ENCODE measurements at regions not wholly inside any gene's neighbourhood (a gene's known extent, or its start where the extent isn't known, plus 50 kb on each side); places are given as distances from the start of the nearest gene placed in this dataset.

GRCh38 chr1:243924588-243925349 is 74.7 kb upstream of the AKT3 start:
- H3K4me2 ChIP-seq (ENCODE audit: insufficient read depth in 1 of 2, low read depth in 2 of 2, low read length in 2 of 2): peak overlapping the region in 1 of 2 experiments; percentile 19; a peak in 3 of 4 replicates
- no peaks in the 10 kb centered on the region for H4K20me1 ChIP-seq (replicated peaks in 1 of 2; ENCODE audit: control insufficient read depth in 1 of 2, insufficient read depth in 2 of 2, low read length in 2 of 2)

More at GRCh38 chr1:243924588-243925349, 74.7 kb upstream of the AKT3 start:
- H3K18ac ChIP-seq (ENCODE audit: extremely low read depth, low read length): peak overlapping the region; percentile 0; the same call in 1 of the 2 replicates
- no peaks in the 10 kb centered on the region for H3K27me3 ChIP-seq (replicated peaks in 1 of 4; ENCODE audit: control insufficient read depth in 3 of 4, extremely low read depth in 1 of 4, insufficient read depth in 3 of 4, low read length in 3 of 4)
- no peak overlapping the region for H3K14ac ChIP-seq (ENCODE audit: insufficient read length)
- no peak overlapping the region for H4K5ac ChIP-seq (ENCODE audit: insufficient read length, low read depth, low read length)
- peak overlapping the region; percentile 35; the same call in 1 of the 2 replicates for H2BK5ac ChIP-seq (ENCODE audit: low read depth, low read length)
- FAIRE-seq: peak; percentile 62
- WGBS, 2 experiments (ENCODE audit: extremely low coverage in 1 of 2, insufficient coverage in 1 of 2, insufficient read length in 1 of 2, insufficient replicate concordance in 2 of 2, low coverage in 1 of 2, low lambda C conversion rate in 2 of 2, missing lambda C conversion rate in 1 of 2): 50% methylated on average over 11 of the region's 11 CpGs; no CpG with 5 or more reads in 1 of the 2 experiments
- POLR2A ChIA-PET (ENCODE audit: partially characterized antibody): interaction anchor here (0.9 to 1.2 kb wide), 2 partner anchors 15 to 39 kb away, joined by 4 read pairs; no protein-coding TSS in a partner anchor
- no peak overlapping the region for H4K91ac ChIP-seq (replicated peaks; ENCODE audit: insufficient read length, low read length)
- 0 out of 2 replicates have a peak overlapping the region, but pooled peaks have one; percentile 30 for H2AFZ ChIP-seq (ENCODE audit: low read length)
- peaks cover 1 to 9% (median 5%) of the 10 kb centered on the region in 4 experiments; a peak in 6 of 7 replicates for H3K4me1 ChIP-seq (replicated peaks in 1 of 4; ENCODE audit: control insufficient read depth in 3 of 4, insufficient read depth in 4 of 4, low read length in 3 of 4)
- H3K27ac ChIP-seq (ENCODE audit: low read depth, low read length): no peak overlapping the region
- no peak overlapping the region for H3K4ac ChIP-seq (replicated peaks; ENCODE audit: insufficient read length, low read depth, low read length)
- no peak overlapping the region for H3K23ac ChIP-seq (ENCODE audit: insufficient read length)
- H2BK120ac ChIP-seq (replicated peaks; ENCODE audit: low read depth, low read length): no peak overlapping the region
- H3K4me3 ChIP-seq (ENCODE audit: extremely low read depth in 1 of 4, insufficient read depth in 2 of 4, low read depth in 3 of 4, low read length in 4 of 4): no peak overlapping the region
- H4K8ac ChIP-seq (ENCODE audit: extremely low read depth, insufficient read depth, low read length): no peak overlapping the region
- H3K79me2 ChIP-seq (ENCODE audit: control insufficient read depth in 1 of 2, insufficient read depth in 2 of 2, low read length in 2 of 2): no peaks in the 10 kb centered on the region
- TF ChIP-seq SIX5 (IDR thresholded peaks at IDR 0.05; ENCODE audit: low read depth, low read length): no peak
- peak; percentile 92 for TF ChIP-seq CEBPB (IDR thresholded peaks at IDR 0.05; ENCODE audit: low read depth, low read length)
- H3K9ac ChIP-seq (replicated peaks in 1 of 4; ENCODE audit: extremely low read depth in 1 of 4, low read depth in 3 of 4, low read length in 3 of 4): no peak overlapping the region
- no peaks in the 10 kb centered on the region for H3K36me3 ChIP-seq (ENCODE audit: control insufficient read depth in 2 of 4, insufficient read depth in 4 of 4, low read length in 3 of 4)
- no peak overlapping the region for H2AK5ac ChIP-seq (ENCODE audit: low read depth, low read length)
- no peak overlapping the region; the same call in 1 of the 2 replicates for H2BK20ac ChIP-seq (ENCODE audit: low read length)
- CTCF ChIA-PET (ENCODE audit: partially characterized antibody): interaction anchor here (0.9 to 1.4 kb wide), 4 partner anchors 14 to 446 kb away, joined by 3 to 4 read pairs (median 4); no protein-coding TSS in a partner anchor
- peak overlapping the region; percentile 32 for H2BK12ac ChIP-seq (ENCODE audit: low read depth, low read length)
- no peaks in the 10 kb centered on the region for H3K9me3 ChIP-seq (ENCODE audit: insufficient read depth in 2 of 2, low read depth in 1 of 2, low read length in 1 of 2)
- H3K79me1 ChIP-seq (ENCODE audit: low read depth, low read length): no peaks in the 10 kb centered on the region
- DNase-seq (ENCODE audit: low read depth in 1 of 2, low spot score in 2 of 2): no peak
- no peak overlapping the region for H3K56ac ChIP-seq (replicated peaks; ENCODE audit: insufficient read length, low read depth, low read length)
- H3K23me2 ChIP-seq (ENCODE audit: low read depth, low read length): no peaks in the 10 kb centered on the region; the same call in 1 of the 2 replicates
- no peak overlapping the region for H2BK15ac ChIP-seq (ENCODE audit: low read length)

All from H1 (cell line).